ENCODE measurements at regions not wholly inside any gene's neighbourhood (a gene's known extent, or its start where the extent isn't known, plus 50 kb on each side); places are given as distances from the start of the nearest gene placed in this dataset.

GRCh38 chr13:42729857-42730402, 51.5 kb upstream of the FAM216B start:
- Histone ChIP-seq H3K36me3 (ENCODE audit: control insufficient read depth, insufficient read depth, low read length) (no peaks in the 10 kb centered on the region), H2AFZ (ENCODE audit: low read depth, low read length) (no peak overlapping the region), H3K4me2 (ENCODE audit: insufficient read depth, low read length) (no peak overlapping the region), H3K79me2 (ENCODE audit: control insufficient read depth, insufficient read depth, low read length) (no peaks in the 10 kb centered on the region), H3K4me1 (replicated peaks in 1 of 2; ENCODE audit: control insufficient read depth in 2 of 2, insufficient read depth in 2 of 2, low read length in 2 of 2) (no peaks in the 10 kb centered on the region), H3K4me3 (no peak overlapping the region), H3K27me3 (ENCODE audit: control insufficient read depth in 2 of 2, insufficient read depth in 2 of 2, low read length in 2 of 2) (no peaks in the 10 kb centered on the region), H3K9me1 (ENCODE audit: control insufficient read depth, insufficient read depth, low read length) (no peaks in the 10 kb centered on the region), H3K27ac (ENCODE audit: extremely low read depth, low read depth, low read length) (no peak overlapping the region), H3K9me3 (replicated peaks; ENCODE audit: control insufficient read depth, insufficient read depth, low read depth, low read length) (no peaks in the 10 kb centered on the region), H3K9ac (ENCODE audit: insufficient read depth in 1 of 2, low read depth in 2 of 2, low read length in 2 of 2) (no peak overlapping the region), H4K20me1 (replicated peaks; ENCODE audit: control insufficient read depth, insufficient read depth, low read length) (no peaks in the 10 kb centered on the region)
- POLR2A ChIA-PET: interaction anchor here (1.1 to 1.3 kb wide), 2 partner anchors 14 to 66 kb away, joined by 3 to 5 read pairs; no protein-coding TSS in a partner anchor
- CTCF ChIA-PET (ENCODE audit: low intra/inter-chr PET ratio): no interaction called here
- BruUV-seq (replicated peaks): no TSS peak
- in situ Hi-C loops (cut with MboI): no loop called here
- FAIRE-seq: no peak
- 0% methylated on average over 1 of the region's 1 CpG for WGBS (ENCODE audit: insufficient coverage, low coverage, missing lambda C conversion rate)
- no peak for DNase-seq (ENCODE audit: extremely low read depth in 1 of 4, low spot score in 3 of 4)
- TF ChIP-seq ZNF699 (CRISPR knock-in tag; IDR thresholded peaks at IDR 0.05; ENCODE audit: insufficient replicate concordance) (no peak), ZNF3 (CRISPR knock-in tag; IDR thresholded peaks at IDR 0.05) (no peak)
- intact Hi-C loops (cut with micrococcal nuclease): no loop called here
- no peak for ATAC-seq
